ENCODE measurements at regions not wholly inside any gene's neighbourhood (a gene's known extent, or its start where the extent isn't known, plus 50 kb on each side); places are given as distances from the start of the nearest gene placed in this dataset.

DNA sequence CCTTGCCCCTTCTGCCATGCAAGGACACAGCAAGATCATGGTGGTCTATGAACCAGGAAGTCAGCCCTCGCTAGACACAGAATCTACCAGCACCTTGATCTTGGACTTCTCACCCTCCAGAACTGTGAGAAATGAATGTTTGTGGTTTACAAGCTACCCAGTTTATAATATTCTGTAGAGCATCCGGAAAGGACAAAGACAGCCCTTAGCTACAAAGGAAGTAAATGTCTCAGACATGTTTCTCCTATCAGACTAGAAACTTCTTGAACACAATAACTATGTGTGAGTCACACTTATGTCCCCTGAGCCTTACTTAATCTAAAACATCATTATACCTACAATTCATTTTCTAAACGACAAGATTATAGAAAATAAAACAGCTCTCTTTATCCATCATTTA, 176.7 kb downstream of the KLHL28 start:
- Histone ChIP-seq H3K27ac (ENCODE audit: low read length) (no peak overlapping the region), H3K4me2 (ENCODE audit: low read length) (no peak overlapping the region), H3K9ac (ENCODE audit: low read length) (no peak overlapping the region), H3K4me3 (ENCODE audit: low read length) (no peak overlapping the region), H3K27me3 (ENCODE audit: low read depth, low read length) (no peaks in the 10 kb centered on the region), H2AFZ (ENCODE audit: low read depth, low read length) (no peak overlapping the region), H3K9me3 (ENCODE audit: insufficient read depth, low read length) (no peaks in the 10 kb centered on the region), H3K79me2 (ENCODE audit: low read length) (no peaks in the 10 kb centered on the region), H3K36me3 (replicated peaks; ENCODE audit: low read depth, low read length) (no peaks in the 10 kb centered on the region), H4K20me1 (ENCODE audit: insufficient read depth, low read length) (no peaks in the 10 kb centered on the region), H3K4me1 (ENCODE audit: low read length) (no peaks in the 10 kb centered on the region)
- no peak for TF ChIP-seq EZH2phosphoT487 (IDR thresholded peaks at IDR 0.05; ENCODE audit: low read depth)
- TF ChIP-seq, protein P1, sequence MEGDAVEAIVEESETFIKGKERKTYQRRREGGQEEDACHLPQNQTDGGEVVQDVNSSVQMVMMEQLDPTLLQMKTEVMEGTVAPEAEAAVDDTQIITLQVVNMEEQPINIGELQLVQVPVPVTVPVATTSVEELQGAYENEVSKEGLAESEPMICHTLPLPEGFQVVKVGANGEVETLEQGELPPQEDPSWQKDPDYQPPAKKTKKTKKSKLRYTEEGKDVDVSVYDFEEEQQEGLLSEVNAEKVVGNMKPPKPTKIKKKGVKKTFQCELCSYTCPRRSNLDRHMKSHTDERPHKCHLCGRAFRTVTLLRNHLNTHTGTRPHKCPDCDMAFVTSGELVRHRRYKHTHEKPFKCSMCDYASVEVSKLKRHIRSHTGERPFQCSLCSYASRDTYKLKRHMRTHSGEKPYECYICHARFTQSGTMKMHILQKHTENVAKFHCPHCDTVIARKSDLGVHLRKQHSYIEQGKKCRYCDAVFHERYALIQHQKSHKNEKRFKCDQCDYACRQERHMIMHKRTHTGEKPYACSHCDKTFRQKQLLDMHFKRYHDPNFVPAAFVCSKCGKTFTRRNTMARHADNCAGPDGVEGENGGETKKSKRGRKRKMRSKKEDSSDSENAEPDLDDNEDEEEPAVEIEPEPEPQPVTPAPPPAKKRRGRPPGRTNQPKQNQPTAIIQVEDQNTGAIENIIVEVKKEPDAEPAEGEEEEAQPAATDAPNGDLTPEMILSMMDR (IDR thresholded peaks at IDR 0.05; ENCODE audit: low read depth, low read length), result no peak

DNA sequence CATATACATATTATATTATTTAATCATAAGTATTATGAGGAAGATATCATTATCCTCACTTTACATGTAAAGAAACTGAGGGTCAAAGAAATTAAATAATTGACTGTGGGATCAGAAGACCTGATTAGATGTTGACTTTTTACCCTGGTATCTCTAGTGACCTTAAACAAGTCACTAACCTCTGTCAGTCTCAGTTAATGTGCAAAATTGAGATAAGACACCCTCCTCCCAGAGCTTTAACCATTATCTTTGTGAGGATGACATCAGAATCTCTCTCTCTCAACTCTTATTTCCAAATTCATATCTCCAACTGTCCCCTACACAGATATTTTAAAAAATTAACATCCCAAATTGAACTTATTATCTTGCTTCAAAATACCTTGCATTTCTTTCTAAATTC, 177.8 kb downstream of the KLHL28 start:
- Histone ChIP-seq H3K4me3 (ENCODE audit: low read length) (no peak overlapping the region), H2AFZ (ENCODE audit: low read depth, low read length) (no peak overlapping the region), H3K27me3 (ENCODE audit: low read depth, low read length) (no peaks in the 10 kb centered on the region), H3K4me2 (ENCODE audit: low read length) (no peak overlapping the region), H3K9me3 (ENCODE audit: insufficient read depth, low read length) (no peaks in the 10 kb centered on the region), H4K20me1 (ENCODE audit: insufficient read depth, low read length) (no peaks in the 10 kb centered on the region), H3K27ac (ENCODE audit: low read length) (no peak overlapping the region), H3K79me2 (ENCODE audit: low read length) (no peaks in the 10 kb centered on the region), H3K36me3 (replicated peaks; ENCODE audit: low read depth, low read length) (no peaks in the 10 kb centered on the region), H3K9ac (ENCODE audit: low read length) (no peak overlapping the region), H3K4me1 (ENCODE audit: low read length) (peaks cover 3% of the 10 kb centered on the region)
- TF ChIP-seq, protein P1 (IDR thresholded peaks at IDR 0.05; ENCODE audit: low read depth, low read length), result no peak
- TF ChIP-seq EZH2phosphoT487 (IDR thresholded peaks at IDR 0.05; ENCODE audit: low read depth), result no peak

DNA sequence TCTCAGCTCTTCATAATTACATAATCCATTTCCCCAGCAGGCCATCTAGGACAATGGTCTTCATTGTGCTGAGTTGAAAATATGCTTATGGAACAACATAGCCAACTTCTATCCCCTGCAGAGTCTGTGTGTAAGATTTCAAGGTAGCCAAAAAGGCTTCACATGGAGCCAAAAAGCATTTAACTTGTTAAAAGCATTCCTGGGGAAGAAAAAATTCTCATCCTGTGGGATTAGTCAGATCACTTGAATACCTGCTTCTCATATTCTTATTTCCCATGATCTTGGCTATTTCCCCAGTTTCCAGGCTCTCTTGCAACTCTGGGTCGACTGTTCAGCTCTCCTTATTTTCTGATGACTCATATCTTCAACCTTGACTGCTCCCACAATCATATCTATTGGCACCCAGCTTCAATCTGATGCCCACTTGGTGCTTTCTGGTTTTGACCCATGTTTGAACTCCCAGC, 178.9 kb downstream of the KLHL28 start:
- no peaks in the 10 kb centered on the region for H3K79me2 ChIP-seq (ENCODE audit: low read length)
- no peaks in the 10 kb centered on the region for H3K9me3 ChIP-seq (ENCODE audit: insufficient read depth, low read length)
- TF ChIP-seq, protein P1 (IDR thresholded peaks at IDR 0.05; ENCODE audit: low read depth, low read length), result no peak
- no peak for TF ChIP-seq EZH2phosphoT487 (IDR thresholded peaks at IDR 0.05; ENCODE audit: low read depth)
- no peak overlapping the region for H3K9ac ChIP-seq (ENCODE audit: low read length)
- H3K36me3 ChIP-seq (replicated peaks; ENCODE audit: low read depth, low read length), result no peaks in the 10 kb centered on the region
- H3K27me3 ChIP-seq (ENCODE audit: low read depth, low read length), result no peaks in the 10 kb centered on the region
- no peak overlapping the region for H3K4me3 ChIP-seq (ENCODE audit: low read length)
- H3K27ac ChIP-seq (ENCODE audit: low read length), result no peak overlapping the region
- H3K4me2 ChIP-seq (ENCODE audit: low read length), result no peak overlapping the region
- H4K20me1 ChIP-seq (ENCODE audit: insufficient read depth, low read length), result no peaks in the 10 kb centered on the region
- H2AFZ ChIP-seq (ENCODE audit: low read depth, low read length), result no peak overlapping the region
- peaks cover 10% of the 10 kb centered on the region for H3K4me1 ChIP-seq (ENCODE audit: low read length)

DNA sequence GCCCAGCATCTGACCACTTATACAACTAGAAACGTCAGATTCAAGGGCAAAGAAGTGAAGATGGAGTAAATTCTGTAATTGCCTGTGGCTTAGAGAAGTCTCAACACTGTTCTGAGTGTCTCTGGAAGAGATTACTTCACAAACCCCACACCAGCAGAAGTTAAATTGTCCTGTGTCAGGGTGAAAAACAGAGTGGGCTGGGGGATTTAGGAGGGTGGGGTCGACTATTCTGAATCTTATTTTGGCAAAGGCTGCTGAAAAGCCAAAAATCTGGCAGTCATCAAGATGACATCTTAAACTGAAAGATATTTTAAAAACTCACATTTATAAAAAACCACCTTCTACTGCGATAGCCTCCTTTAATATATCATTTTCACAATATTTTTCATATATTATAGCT, 180.8 kb downstream of the KLHL28 start:
- TF ChIP-seq, protein P1 (IDR thresholded peaks at IDR 0.05; ENCODE audit: low read depth, low read length), result no peak
- TF ChIP-seq EZH2phosphoT487 (IDR thresholded peaks at IDR 0.05; ENCODE audit: low read depth), result no peak
- no peaks in the 10 kb centered on the region for H4K20me1 ChIP-seq (ENCODE audit: insufficient read depth, low read length)
- H3K4me1 ChIP-seq (ENCODE audit: low read length), result peaks cover 10% of the 10 kb centered on the region
- H3K4me2 ChIP-seq (ENCODE audit: low read length), result no peak overlapping the region
- H3K9me3 ChIP-seq (ENCODE audit: insufficient read depth, low read length), result no peaks in the 10 kb centered on the region
- no peaks in the 10 kb centered on the region for H3K79me2 ChIP-seq (ENCODE audit: low read length)
- no peak overlapping the region for H2AFZ ChIP-seq (ENCODE audit: low read depth, low read length)
- H3K36me3 ChIP-seq (replicated peaks; ENCODE audit: low read depth, low read length), result no peaks in the 10 kb centered on the region
- H3K4me3 ChIP-seq (ENCODE audit: low read length), result no peak overlapping the region
- no peaks in the 10 kb centered on the region for H3K27me3 ChIP-seq (ENCODE audit: low read depth, low read length)
- no peak overlapping the region for H3K9ac ChIP-seq (ENCODE audit: low read length)
- H3K27ac ChIP-seq (ENCODE audit: low read length), result no peak overlapping the region
